ENCODE measurements at regions not wholly inside any gene's neighbourhood (a gene's known extent, or its start where the extent isn't known, plus 50 kb on each side); places are given as distances from the start of the nearest gene placed in this dataset.

DNA sequence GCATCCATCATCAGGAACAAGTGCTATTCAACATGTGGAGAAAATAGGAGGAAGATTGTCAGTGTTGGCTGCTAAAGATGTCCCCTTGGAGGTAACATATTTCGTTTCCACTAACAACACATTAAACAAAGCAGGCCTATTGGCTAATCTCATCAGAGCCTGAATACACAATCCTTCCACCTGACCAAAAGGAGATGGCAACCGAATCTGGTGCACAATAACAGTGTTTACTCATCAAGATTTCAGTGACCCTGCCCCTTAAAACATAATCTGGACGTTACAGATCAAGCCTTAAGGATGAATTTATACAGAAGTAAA, 582.5 kb downstream of the EFNB2 start:
- DNase-seq (ENCODE audit: low read depth) = no peak

DNA sequence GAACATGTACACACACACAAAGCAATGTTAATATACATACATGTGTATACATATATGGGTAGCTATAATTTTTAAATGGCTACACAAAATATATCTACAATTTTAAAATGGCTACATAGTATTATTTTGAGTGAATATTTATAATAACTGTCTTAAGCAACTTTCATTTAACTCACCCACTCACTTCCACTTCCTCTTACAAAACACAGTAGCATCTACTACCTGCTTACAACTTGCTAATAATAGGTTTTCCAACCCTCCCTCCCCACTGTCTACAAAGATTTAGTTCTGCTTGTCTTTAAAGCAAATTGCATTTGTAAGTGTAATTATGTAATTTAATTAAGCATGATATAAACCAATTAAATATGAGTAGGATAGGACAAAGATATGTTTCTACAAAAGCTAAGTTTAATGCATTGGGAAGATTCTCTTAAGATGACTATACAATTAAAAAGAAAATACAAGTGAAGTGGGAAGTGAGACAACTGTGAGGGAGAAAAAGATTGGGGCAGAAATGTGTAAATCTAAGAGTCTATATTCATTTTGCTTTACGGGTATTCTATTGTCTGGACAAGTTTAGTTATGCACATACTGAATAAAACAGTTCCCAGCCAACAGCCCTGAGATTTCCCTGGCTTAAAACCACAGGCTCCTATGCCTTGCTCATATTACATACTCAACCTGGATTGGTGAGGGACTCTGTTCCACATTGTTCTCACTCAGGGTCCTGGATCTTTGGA, 583.1 kb downstream of the EFNB2 start:
- DNase-seq (ENCODE audit: low read depth) = no peak

DNA sequence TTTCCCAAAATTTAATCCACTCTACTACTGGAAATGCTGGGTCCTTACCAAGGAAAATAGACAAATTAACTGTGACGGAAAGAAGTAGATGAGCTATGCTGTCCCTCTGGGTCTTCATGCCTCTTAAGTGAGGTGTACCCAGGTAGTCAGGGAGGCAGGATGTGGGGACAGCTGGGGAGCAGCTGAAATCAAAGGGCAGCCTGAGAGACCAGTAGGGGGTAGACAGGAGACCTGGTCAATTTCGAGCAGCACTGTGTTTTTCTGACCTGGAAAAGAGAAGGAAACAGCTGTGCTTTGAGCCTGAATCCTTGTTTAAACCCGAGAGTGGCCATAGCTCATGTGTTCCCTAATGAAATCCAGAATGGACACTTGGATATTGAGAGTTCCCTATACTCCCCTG, 587.3 kb downstream of the EFNB2 start:
- no peak for DNase-seq (ENCODE audit: low read depth)

DNA sequence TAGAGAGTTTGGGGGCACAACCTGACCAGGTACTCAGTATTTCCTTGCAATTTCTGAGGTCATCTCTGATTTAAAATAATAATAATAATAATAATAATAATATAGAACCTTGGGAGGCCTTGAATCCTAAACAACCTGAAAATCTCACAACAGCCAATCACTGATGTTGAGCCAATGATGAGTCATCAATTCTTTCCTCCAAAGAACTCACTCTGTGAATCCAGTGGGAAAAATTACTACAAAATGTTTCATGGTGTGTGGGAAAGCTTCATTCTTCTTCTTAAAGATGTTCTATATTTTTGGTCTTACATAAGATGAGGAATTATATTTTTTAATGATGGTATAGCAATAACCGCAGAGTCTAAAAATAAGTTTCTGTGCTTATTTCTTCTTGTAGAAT, 594.6 kb downstream of the EFNB2 start:
- no peak for DNase-seq (ENCODE audit: low read depth)

DNA sequence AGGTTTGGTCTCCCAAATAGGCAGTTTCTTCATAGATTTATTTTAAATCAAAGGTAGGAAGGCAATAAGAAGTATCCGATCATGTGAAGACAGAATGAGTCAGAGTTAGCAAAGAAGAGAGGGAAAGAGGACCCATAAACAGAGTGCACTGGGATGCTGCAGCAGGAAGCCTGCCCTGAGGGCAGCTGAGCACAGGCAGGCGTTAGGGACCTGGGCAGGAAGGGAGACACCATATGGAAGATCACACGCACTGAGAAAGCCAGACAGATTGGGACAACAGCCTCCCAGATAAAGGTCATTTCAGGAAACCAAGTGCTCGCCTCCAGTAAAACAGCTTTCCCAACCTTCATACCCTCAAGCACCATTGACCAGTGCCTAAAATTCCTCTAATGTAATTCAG, 598.0 kb downstream of the EFNB2 start:
- DNase-seq (ENCODE audit: low read depth) = no peak

DNA sequence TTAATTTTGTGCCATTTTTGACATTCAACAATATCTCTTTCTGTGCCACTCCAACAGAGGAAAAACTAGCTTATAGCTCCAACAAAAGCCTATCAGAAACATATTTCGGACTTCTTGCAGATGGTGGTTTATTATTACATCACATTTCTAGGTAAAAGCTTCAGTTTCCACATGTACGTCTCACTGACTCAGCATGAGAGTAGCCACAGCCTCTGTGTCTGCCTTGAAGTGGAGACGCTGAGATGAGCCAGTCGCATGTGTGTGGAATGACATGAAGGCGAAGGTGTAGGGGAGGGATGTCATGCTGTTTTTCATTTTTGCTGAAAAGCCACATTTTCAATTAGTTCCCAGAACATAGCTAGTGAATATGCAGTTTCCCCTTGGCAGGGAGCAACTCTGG, 598.6 kb downstream of the EFNB2 start:
- no peak for DNase-seq (ENCODE audit: low read depth)

DNA sequence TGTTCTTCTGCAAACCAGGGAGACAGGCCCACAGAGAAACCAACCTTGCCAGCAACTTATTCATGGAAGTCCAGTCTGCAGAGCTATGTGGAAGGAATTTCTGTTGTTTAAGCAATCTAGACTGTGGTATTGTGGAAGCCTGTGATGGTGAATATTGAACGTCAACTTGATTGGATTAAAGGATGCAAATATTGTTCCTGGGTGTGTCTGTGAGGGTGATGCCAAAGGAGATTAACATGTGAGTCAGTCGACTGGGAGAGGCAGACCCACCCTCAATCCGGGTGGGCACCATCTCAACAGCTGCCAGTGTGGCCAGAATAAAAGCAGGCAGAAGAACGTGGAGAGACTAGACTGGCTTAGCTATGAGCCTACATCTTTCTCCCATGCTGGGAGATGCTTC, 606.0 kb downstream of the EFNB2 start:
- DNase-seq (ENCODE audit: low read depth) = peak; percentile 75

DNA sequence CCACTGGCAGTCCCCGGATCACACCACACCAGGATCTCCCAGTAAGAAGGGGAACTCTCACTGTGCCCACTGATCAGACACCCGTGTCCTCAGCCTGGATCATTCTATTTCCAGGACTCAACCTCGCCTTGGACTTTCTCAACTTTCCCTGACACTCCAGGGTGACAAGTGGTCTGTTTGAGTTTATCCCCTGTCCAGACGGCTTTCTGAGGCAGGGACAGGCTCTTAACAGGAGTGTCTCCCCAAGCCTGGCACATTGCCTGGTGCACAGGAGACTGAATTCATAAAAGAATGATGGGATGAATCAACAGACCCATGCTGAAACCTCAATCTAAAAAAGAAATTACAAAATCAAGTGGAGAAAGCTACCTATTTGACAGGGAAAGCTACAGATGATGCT, 606.6 kb downstream of the EFNB2 start:
- peak; percentile 57 for DNase-seq (ENCODE audit: low read depth)

DNA sequence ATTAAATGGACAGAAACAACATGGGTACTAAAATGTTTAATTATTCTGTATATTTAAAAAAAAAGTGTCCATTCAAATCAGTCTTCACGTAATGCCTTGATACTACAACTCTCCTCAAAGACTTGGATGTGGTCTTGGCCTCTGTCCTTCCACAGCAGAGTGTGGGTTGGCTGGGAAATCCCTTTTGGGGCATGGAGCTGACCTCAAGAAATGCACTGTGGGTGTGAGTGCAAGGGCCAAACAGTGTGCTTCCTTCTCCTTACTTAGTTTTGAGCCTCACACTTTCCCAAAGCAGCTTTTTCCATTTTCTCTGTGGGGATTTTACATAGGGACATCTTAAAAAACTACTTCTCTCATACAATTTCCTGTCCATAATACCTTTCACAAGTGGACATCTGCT, 607.4 kb downstream of the EFNB2 start:
- DNase-seq (ENCODE audit: low read depth) = peak; percentile 53

DNA sequence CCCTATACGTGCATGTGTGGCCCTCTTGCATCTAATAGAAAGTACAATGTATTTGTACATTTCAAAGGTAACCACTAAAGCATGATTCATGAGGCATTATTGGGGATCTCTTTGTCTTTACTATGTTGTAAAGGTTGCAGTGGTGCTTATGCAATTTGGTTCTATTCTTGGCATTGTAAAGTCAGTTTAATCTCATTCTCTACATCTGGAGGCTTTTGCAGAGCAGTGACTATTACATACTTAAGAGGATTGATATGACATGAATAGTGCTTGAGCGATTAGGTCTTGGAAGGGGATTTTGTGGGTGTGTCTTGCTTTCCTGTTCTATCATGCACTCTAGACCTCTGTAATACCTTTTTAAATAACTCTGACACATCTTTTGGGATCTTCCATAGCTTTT, 610.0 kb downstream of the EFNB2 start:
- DNase-seq (ENCODE audit: low read depth) = no peak

DNA sequence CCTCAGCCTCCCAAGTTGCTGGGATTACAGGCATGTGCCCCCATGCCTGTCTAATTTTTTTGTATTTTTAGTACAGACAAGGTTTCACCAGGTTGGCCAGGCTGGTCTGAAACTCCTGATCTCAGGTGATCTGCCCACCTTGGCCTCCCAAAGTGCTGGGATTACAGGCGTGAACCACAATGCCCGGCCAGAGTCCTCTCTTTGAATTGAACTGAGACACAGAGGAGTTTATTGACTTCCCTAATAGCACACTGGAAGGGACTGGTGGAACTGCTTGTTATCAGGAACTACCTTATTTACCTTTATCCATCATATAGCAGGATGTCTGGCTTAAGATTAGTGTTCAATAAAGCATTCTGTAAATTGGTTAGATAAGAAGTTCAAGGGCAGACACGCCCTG, 613.8 kb downstream of the EFNB2 start:
- DNase-seq (ENCODE audit: low read depth) = no peak

DNA sequence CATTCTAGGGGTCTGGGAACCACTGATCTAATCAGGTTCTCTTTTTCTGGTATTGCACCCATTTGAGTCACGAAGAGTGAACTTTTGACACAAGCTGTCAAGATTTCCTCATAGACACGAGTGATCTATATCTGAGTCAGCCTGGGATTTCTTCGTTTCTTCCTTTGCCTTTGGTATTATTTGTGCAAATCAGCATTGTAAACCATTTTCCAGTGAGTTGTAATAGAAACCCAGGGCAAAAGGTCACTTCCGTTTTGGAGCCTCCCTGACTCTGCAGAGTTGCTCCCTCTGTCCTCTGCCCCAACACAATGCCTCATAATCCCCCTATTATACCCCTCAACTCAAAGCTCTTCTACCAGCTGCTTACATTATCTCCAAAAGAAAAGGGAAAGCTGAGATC, 615.1 kb downstream of the EFNB2 start:
- no peak for DNase-seq (ENCODE audit: low read depth)

DNA sequence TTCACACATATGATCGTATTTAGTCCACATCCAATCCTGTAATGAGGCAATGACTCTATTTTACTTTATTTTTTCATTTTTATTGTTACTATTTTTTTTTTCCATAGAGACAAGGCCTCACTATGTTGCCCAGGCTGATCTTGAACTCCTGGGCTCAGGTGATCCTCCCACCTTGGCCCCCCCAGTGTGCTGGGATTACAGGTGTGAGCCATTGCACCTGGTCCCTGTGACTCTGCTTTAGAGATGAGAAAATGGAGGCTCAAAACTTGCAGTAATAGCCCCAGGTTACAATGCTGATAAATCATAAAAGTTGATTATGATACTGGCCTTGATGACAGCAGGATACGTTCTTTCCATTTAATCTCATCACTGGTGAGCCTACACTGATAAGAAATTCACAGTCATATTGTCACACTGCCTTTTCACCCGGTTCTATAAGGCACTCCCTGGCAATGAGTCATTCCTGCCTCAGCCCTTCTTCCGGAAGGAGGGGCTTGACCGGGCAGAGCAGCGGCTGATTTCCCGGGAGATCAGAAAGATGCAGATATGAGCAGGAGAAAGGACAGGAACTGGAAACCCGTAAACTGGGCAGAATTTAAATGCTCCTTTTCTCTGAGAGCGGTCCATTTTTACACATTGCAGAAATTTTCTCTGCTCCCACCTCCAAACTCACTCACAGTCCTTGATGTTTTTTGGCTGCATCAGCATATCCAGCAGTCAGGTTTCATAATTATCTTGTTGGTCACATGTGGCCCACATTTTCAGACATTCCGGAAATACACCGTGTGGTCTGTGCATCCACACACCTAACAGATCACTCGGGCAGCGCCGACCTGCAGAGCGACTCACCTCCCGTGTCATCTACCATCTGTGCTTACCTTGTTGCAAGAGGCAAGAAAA, 616.4 kb downstream of the EFNB2 start:
- DNase-seq (ENCODE audit: low read depth) = peak; percentile 34

DNA sequence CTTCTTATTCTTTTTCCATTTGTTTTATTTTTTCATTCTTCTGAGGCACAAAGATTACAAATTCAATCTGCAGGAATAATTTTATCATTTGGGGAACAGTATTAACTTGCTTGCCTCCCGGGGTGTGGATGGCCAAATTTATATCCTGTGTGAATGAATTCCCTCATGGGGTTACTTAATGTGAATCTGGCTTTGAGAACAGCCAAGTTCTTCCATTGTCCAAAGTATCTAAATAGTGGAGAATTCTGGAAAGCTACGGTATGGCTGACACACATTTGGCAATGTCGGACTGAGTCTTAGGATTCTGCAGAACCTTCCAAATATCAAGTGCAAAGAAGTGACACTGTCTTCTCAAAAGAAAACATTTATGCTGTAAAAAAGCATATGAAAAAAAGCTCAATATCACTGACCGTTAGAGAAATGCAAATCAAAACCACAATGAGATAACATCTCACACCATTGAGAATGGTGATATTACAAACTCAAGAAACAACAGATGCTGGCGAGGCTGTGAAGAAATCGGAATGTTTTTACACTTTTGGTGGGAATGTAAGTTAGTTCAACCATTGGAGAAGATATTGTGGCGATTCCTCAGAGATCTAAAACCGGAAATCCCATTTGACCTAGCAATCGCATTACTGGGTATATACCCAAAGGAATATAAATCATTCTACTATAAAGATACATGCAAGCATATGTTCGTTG, 620.2 kb downstream of the EFNB2 start:
- no peak for DNase-seq (ENCODE audit: low read depth)

DNA sequence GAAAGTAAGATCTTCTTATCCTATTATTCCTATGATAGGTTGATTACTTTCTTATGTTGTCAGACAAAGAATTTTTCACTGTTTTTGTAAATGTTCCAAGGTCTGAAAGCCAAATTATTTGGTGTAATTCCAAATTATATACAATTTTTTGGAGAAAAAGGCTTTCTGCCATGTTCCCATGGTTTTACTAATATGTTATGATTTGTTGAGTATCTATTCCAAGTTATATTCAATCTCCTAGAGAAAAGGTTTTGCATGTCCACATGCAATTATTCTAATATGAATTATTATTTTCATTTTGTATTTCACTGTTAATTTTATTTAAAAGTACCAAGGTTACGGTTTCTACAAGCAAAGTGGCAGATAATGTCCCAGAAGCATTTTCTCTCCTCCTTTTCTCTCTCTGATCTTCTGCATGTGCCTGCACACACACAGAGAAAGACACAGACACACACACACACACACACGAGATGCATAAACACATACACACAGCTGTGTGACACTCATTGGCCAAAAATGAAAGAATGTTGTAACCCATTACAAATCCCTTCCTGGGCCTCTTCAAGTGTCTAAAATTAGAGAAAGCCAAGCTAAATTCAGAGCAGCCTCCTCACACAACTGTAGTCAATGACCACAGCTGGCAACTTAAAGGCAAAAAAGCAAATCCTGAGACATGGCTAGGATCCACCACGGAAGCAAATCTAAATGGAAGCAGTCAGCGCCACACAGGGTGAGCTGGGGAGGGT, 621.0 kb downstream of the EFNB2 start:
- peak; percentile 77 for DNase-seq (ENCODE audit: low read depth)

DNA sequence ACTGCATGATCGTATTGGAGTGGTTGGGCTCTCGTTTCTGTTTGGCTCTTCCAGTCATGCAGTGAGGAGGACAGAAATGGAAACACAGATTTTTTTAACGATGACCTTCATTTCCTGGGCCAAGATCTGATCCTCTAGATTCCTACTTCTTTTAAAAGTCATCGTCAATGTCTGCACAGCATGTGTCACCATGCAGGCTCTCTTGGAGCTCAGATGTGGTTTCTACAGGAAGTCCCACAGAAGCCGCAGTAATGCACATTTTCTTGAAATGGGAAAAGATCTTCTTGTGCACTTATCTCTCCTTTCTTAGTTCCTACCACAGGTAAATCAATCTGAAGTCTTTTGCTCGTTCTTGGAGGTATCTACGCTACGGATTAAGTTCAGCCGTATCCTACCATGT, 626.9 kb downstream of the EFNB2 start:
- peak; percentile 25 for DNase-seq (ENCODE audit: low read depth)

DNA sequence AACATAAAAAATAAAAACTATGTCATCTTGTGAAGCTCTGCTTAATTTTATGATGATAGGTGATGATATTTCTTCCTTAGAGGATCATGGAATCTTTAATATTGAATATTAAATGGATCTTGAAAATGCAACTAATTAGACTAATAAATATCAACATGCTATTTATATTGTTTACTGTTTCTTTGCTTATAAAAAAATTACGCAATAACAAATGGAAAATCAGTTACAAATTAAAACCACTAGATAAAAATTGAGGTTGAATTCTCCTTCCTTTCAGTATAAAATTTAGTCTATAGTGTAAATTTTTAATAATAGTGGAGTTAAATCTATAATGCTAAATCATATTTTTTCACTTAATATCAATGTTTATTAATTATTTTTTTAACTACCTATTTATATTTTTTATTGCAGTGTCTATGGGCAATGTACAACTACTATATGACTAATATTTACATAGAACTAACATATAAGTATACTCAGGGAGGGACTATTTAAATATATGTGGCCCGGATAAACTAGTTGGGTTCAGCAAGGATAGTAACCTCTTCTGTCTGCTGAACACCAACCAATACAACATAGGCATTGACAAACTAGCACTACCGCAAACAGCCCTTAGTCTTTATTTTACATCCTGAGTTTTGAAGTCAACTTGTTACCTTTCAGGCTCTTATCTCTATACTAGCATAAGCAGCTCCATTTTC, 628.0 kb downstream of the EFNB2 start:
- DNase-seq (ENCODE audit: low read depth) = no peak

DNA sequence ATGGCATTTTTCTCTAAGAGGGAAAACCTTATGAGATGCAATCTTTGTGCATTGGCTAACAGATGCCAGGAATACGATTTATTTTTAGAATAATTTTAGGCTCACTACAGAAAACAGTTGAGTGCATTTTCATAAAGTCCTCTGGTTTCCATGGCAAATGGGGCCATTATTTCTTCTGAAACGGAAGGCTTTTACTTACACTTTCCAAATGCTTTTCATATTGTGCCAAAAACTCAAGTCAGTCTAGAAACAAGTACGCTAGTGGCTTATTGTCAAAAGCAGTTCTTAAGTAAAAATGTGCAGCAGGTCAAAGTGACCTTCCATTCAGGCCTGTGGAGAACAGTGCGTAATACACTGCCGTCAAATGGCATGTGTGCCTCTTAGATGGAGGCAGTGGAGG, 628.7 kb downstream of the EFNB2 start:
- DNase-seq (ENCODE audit: low read depth) = no peak

DNA sequence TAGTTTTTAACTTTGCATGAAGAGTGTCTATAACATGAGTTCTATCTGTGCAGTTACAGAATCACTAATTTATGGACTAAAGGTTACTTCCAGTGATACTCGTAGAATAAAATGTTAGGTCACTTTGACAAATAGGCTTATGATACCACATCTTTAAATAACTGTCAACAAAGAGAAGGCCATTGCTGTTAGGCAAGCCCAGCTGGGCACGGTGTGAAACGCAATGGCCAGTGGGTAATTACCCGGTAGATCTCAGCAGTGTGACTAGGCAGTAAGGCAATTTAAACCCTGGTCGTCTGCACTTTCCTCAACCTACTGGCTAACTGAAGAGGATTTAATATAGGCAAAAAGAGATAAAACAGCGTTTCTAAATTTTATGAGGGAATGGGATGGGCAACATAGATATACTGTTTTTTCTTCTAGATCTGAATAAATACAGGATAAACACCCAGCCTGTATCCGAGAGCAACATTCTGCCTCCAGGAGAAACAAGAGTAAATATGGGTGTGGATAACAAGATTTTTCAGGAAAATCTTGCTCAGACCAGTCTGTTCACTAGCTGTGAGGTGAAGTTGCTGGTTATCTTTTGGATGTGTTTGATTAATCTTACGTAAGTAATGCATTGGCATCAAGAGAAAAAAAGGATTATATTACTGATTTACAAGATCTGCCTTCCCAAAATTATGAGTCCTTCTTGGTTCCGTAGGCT, 631.3 kb downstream of the EFNB2 start:
- no peak for DNase-seq (ENCODE audit: low read depth)

DNA sequence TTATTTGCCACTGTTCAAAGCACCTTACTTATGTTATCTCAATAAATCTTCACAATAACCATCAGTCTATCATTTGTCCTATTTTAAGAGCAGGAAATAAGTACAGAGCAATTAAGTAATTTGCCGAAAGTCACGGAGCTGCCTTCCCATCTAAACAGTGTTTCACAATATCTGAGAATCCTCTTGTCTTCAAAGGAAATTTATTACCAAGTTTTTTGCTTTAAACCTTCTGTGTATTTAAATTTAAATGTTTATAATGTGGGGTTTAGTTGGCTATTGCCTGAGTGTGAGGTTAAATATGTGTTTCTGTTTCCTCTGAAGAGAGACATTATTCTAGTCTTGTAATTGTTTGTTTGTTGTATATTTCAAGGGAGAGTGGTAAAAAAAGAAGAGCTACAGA, 633.1 kb downstream of the EFNB2 start:
- DNase-seq (ENCODE audit: low read depth) = no peak

Data from myocyte (in vitro differentiated cells).